Endodermal cell (in vitro differentiated cells): ENCODE measurements at regions not wholly inside any gene's neighbourhood (a gene's known extent, or its start where the extent isn't known, plus 50 kb on each side); places are given as distances from the start of the nearest gene placed in this dataset.
A peak's percentile ranks its signal among the peaks of the same experiment; 100 is the strongest.

Experiments used
- DNase-seq: peaks from one replicate; pipeline ENCODE4 v3.0.0-alpha.2; 2017
- H3K27ac ChIP-seq: 2 replicates; pipeline ENCODE4 v1.5.1; 2013; ENCODE audit warnings: mild to moderate bottlenecking, low read depth, low read length, moderate library complexity
- H3K27me3 ChIP-seq: 2 replicates; pipeline ENCODE4 v1.6.1; 2013; ENCODE audit warnings: mild to moderate bottlenecking, low read length, moderate library complexity; ENCODE audit not compliant: insufficient read depth, control insufficient read depth, poor library complexity, severe bottlenecking
- H3K36me3 ChIP-seq: 2 replicates; pipeline ENCODE4 v1.7.0; 2013; ENCODE audit warnings: mild to moderate bottlenecking, low read length, moderate library complexity; ENCODE audit not compliant: control insufficient read depth, insufficient read depth
- H3K4me1 ChIP-seq: one replicate; pipeline ENCODE4 v1.7.0; 2013; ENCODE audit warnings: low read length; ENCODE audit not compliant: control insufficient read depth, insufficient read depth
- H3K4me3 ChIP-seq: 2 replicates; pipeline ENCODE4 v1.5.1; 2013; ENCODE audit warnings: mild to moderate bottlenecking, low read length, moderate library complexity
- H3K9ac ChIP-seq: 2 replicates; pipeline ENCODE4 v1.6.1; 2013; ENCODE audit warnings: mild to moderate bottlenecking, low read length, moderate library complexity; ENCODE audit not compliant: poor library complexity, severe bottlenecking; ENCODE audit errors: extremely low read depth
- H3K9me3 ChIP-seq: 2 replicates; pipeline ENCODE4 v1.6.1; 2013; ENCODE audit warnings: mild to moderate bottlenecking, low read length, moderate library complexity; ENCODE audit not compliant: control insufficient read depth
- H3K27ac Mint-ChIP-seq: 2 replicates; pipeline ENCODE4 v1.8.0; 2020; ENCODE audit warnings: mixed read lengths
- H3K27me3 Mint-ChIP-seq: 2 replicates; pipeline ENCODE4 v1.8.0; 2021; ENCODE audit warnings: mild to moderate bottlenecking, mixed read lengths; ENCODE audit not compliant: insufficient read depth
- H3K36me3 Mint-ChIP-seq: 2 replicates; pipeline ENCODE4 v1.8.0; 2020; ENCODE audit warnings: low read depth, mixed read lengths
- H3K4me1 Mint-ChIP-seq: 2 replicates; pipeline ENCODE4 v1.8.0; 2020; ENCODE audit warnings: mixed read lengths
- H3K4me3 Mint-ChIP-seq: 2 replicates; pipeline ENCODE4 v1.8.0; 2020; ENCODE audit warnings: mild to moderate bottlenecking, moderate library complexity, mixed read lengths
- H3K9me3 Mint-ChIP-seq: 2 replicates; pipeline ENCODE4 v1.8.0; 2020; ENCODE audit warnings: mild to moderate bottlenecking, mixed read lengths
- WGBS, 2 experiments: methylation state at CpG; one replicate each; pipeline versions ENCODE4 v1.1.5 to v1.1.7; 2013; ENCODE audit warnings: missing lambda C conversion rate in 2 of 2, mixed read lengths in 1 of 2; ENCODE audit not compliant: insufficient coverage in 1 of 2, insufficient read length in 1 of 2; 5-methylcytosine and 5-hydroxymethylcytosine counted together
- TF ChIP-seq, protein P1 (sequence below): fragments of 200-600 bp; sonication (generic); conservative IDR thresholded peaks from 2 replicates; pipeline ENCODE4 v1.5.0; 2021; ENCODE audit warnings: antibody characterized with exemption, mild to moderate bottlenecking

DNA sequence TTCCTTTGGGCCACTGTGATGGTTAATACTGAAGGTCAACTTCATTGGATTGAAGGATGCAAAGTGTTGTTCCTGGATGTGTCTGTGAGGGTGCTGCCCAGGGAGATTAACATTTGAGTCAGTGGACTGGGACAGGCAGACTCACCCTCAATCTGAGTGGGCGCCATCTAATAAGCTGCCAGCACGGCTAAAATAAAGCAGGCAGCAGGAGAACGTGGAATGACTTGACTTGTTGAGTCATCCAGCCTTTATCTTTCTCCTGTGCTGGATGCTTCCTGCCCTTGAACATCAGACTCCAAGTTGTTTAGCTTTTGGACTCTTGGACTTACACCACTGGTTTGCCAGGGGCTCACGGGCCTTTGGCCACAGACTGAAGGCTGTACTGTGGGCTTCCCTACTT is 1046.9 kb downstream of the TYW1 start:
- Histone ChIP-seq H3K36me3 (no peaks in the 10 kb centered on the region), H3K27me3 (no peaks in the 10 kb centered on the region), H3K9me3 (no peaks in the 10 kb centered on the region), H3K27ac (no peak overlapping the region), H3K4me1 (no peaks in the 10 kb centered on the region), H3K9ac (no peak overlapping the region), H3K4me3 (no peak overlapping the region)
- Mint-ChIP-seq H3K4me1 (no peaks in the 10 kb centered on the region), H3K9me3 (no peaks in the 10 kb centered on the region), H3K36me3 (no peaks in the 10 kb centered on the region), H3K4me3 (no peak overlapping the region), H3K27me3 (no peaks in the 10 kb centered on the region), H3K27ac (no peak overlapping the region)
- 94 to 97% methylated on average over 4 of the region's 4 CpGs for WGBS, 2 experiments
- TF ChIP-seq, protein P1, sequence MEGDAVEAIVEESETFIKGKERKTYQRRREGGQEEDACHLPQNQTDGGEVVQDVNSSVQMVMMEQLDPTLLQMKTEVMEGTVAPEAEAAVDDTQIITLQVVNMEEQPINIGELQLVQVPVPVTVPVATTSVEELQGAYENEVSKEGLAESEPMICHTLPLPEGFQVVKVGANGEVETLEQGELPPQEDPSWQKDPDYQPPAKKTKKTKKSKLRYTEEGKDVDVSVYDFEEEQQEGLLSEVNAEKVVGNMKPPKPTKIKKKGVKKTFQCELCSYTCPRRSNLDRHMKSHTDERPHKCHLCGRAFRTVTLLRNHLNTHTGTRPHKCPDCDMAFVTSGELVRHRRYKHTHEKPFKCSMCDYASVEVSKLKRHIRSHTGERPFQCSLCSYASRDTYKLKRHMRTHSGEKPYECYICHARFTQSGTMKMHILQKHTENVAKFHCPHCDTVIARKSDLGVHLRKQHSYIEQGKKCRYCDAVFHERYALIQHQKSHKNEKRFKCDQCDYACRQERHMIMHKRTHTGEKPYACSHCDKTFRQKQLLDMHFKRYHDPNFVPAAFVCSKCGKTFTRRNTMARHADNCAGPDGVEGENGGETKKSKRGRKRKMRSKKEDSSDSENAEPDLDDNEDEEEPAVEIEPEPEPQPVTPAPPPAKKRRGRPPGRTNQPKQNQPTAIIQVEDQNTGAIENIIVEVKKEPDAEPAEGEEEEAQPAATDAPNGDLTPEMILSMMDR, result no peak
- no peak for DNase-seq

- H3K36me3 Mint-ChIP-seq, result no peaks in the 10 kb centered on the region
- WGBS, 2 experiments, result 97 to 98% methylated on average over 8 to 9 of the region's 9 CpGs
- no peaks in the 10 kb centered on the region for H3K9me3 Mint-ChIP-seq
- H3K27ac Mint-ChIP-seq, result no peak overlapping the region
- no peak overlapping the region for H3K9ac ChIP-seq
- DNase-seq, result no peak
- H3K27me3 Mint-ChIP-seq, result no peaks in the 10 kb centered on the region
- no peak overlapping the region for H3K4me3 Mint-ChIP-seq
- no peak overlapping the region for H3K27ac ChIP-seq
- no peaks in the 10 kb centered on the region for H3K27me3 ChIP-seq
- no peaks in the 10 kb centered on the region for H3K36me3 ChIP-seq
- H3K4me1 Mint-ChIP-seq, result no peaks in the 10 kb centered on the region
- H3K4me3 ChIP-seq, result no peak overlapping the region
- H3K9me3 ChIP-seq, result no peaks in the 10 kb centered on the region
- no peaks in the 10 kb centered on the region for H3K4me1 ChIP-seq
- TF ChIP-seq, protein P1, result no peak
Observed at GRCh38 chr7:68050627-68051026, 1054.0 kb downstream of the TYW1 start.

- peak; percentile 45 for DNase-seq
- H3K27me3 ChIP-seq, result no peaks in the 10 kb centered on the region
Observed at GRCh38 chr7:68058014-68058413, 1061.4 kb downstream of the TYW1 start.

More at GRCh38 chr7:68058014-68058413, 1061.4 kb downstream of the TYW1 start:
- H3K36me3 ChIP-seq, result no peaks in the 10 kb centered on the region
- no peak overlapping the region for H3K27ac Mint-ChIP-seq
- no peaks in the 10 kb centered on the region for H3K36me3 Mint-ChIP-seq
- no peak overlapping the region for H3K9ac ChIP-seq
- WGBS, 2 experiments, result 74 to 86% methylated on average over 1 to 2 of the region's 2 CpGs
- no peaks in the 10 kb centered on the region for H3K4me1 ChIP-seq
- peaks cover 15% of the 10 kb centered on the region for H3K4me1 Mint-ChIP-seq
- no peak overlapping the region for H3K4me3 Mint-ChIP-seq
- no peak overlapping the region for H3K27ac ChIP-seq
- no peaks in the 10 kb centered on the region for H3K27me3 Mint-ChIP-seq
- TF ChIP-seq, protein P1, result no peak
- H3K9me3 Mint-ChIP-seq, result peaks cover 14% of the 10 kb centered on the region
- no peak overlapping the region for H3K4me3 ChIP-seq
- peaks cover 19% of the 10 kb centered on the region for H3K9me3 ChIP-seq
